ENCODE measurements at regions not wholly inside any gene's neighbourhood (a gene's known extent, or its start where the extent isn't known, plus 50 kb on each side); places are given as distances from the start of the nearest gene placed in this dataset.

DNA sequence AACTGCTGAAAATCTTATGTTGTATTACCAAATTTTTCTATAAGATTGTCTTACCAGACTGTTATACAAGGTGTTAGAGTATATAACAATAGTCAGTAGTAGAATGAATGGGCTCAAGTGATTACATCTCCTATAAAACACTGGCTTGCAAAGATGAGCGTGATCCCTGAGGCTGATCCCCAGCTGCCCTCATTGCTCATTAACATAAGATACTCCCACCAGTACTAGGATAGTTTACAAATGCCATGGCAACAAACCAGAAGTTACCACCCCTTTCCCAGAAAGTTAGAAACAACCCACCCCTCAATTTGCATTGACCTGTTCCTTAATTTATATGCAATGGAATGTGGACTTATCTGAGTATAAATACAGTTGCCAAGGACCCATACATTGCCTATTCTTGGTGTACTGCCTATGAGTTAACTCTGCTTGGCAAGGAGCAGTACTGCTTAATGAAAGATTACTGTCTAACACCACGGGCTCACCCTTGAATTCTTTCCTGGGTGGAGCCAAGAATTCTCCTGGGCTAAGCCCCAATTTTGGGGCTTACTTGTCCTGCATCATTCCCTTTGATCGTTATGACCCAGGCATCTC, 252.8 kb upstream of the CHD6 start:
- Histone ChIP-seq H3K56ac (ENCODE audit: extremely low read depth, insufficient read depth, low read length) (no peak overlapping the region), H3K14ac (replicated peaks; ENCODE audit: low read depth, low read length) (no peak overlapping the region), H3K18ac (ENCODE audit: low read depth, low read length) (no peak overlapping the region), H2BK5ac (ENCODE audit: low read depth, low read length, poor library complexity, severe bottlenecking) (no peak overlapping the region), H4K91ac (ENCODE audit: insufficient read depth, low read depth, low read length) (no peak overlapping the region), H4K20me1 (ENCODE audit: insufficient read depth, low read length) (no peaks in the 10 kb centered on the region), H2AK5ac (ENCODE audit: low read depth, low read length) (no peak overlapping the region), H4K5ac (ENCODE audit: low read depth, low read length) (no peak overlapping the region), H2BK15ac (ENCODE audit: low read depth, low read length) (no peak overlapping the region), H2AFZ (replicated peaks; ENCODE audit: low read length, poor library complexity) (no peak overlapping the region), H3K4me1 (ENCODE audit: control insufficient read depth, insufficient read depth, low read length) (no peaks in the 10 kb centered on the region), H3K4me2 (ENCODE audit: low read depth, low read length) (no peak overlapping the region), H3K4ac (ENCODE audit: low read depth, low read length) (no peak overlapping the region), H3K4me3 (ENCODE audit: insufficient read depth, low read depth, low read length) (no peak overlapping the region), H3K9me1 (ENCODE audit: insufficient read depth, low read length) (no peaks in the 10 kb centered on the region), H2BK20ac (ENCODE audit: low read depth, low read length) (no peak overlapping the region), H3K9ac (ENCODE audit: low read depth, low read length) (no peak overlapping the region), H4K8ac (ENCODE audit: low read depth in 2 of 2, low read length in 2 of 2) (no peak overlapping the region), H3K27me3 (ENCODE audit: control insufficient read depth, insufficient read depth, low read length) (no peaks in the 10 kb centered on the region), H3K9me3 (ENCODE audit: control insufficient read depth, insufficient read depth, low read length) (no peaks in the 10 kb centered on the region; the same call in 1 of the 2 replicates), H3K27ac (ENCODE audit: insufficient read depth, low read length) (no peak overlapping the region), H2AK9ac (replicated peaks; ENCODE audit: low read depth, low read length, poor library complexity) (no peak overlapping the region), H3K79me1 (ENCODE audit: low read depth in 1 of 2, low read length in 2 of 2) (no peaks in the 10 kb centered on the region), H2BK120ac (ENCODE audit: low read depth, low read length) (no peak overlapping the region), H3K23ac (ENCODE audit: low read depth, low read length) (no peak overlapping the region), H3K36me3 (ENCODE audit: control insufficient read depth, insufficient read depth, low read length) (no peaks in the 10 kb centered on the region)
- in situ Hi-C loops (cut with MboI; ENCODE audit: low sequenced_read_pairs) (no loop called here), intact Hi-C loops (cut with micrococcal nuclease) (no loop called here), dilution Hi-C loops (cut with HindIII; ENCODE audit: low sequenced_read_pairs, unreplicated experiment) (no loop called here)
- TF ChIP-seq MAZ (IDR thresholded peaks at IDR 0.05; ENCODE audit: borderline replicate concordance, low read depth, low read length), result no peak
- TF ChIP-seq SMC3 (IDR thresholded peaks at IDR 0.05; ENCODE audit: low read depth, low read length), result no peak
- no peak for TF ChIP-seq MXI1 (IDR thresholded peaks at IDR 0.05; ENCODE audit: borderline replicate concordance, low read depth, low read length)
- no peak for TF ChIP-seq RFX5 (IDR thresholded peaks at IDR 0.05; ENCODE audit: low read depth, low read length)
- TF ChIP-seq RCOR1 (IDR thresholded peaks at IDR 0.05; ENCODE audit: insufficient replicate concordance, low read length), result no peak
- no peak for DNase-seq
- 17% methylated on average over 1 of the region's 3 CpGs; no CpG with 5 or more reads in 1 of the 2 experiments for WGBS, 2 experiments (ENCODE audit: extremely low coverage in 2 of 2, insufficient read length in 1 of 2)
- BruUV-seq (replicated peaks), result no TSS peak
- POLR2A ChIA-PET (ENCODE audit: unreplicated experiment), result no interaction called here
- CTCF ChIA-PET, result no interaction called here
- ATAC-seq (ENCODE audit: low read depth), result no peak
